Pancreas (tissue), 10 donors: ENCODE measurements at regions not wholly inside any gene's neighbourhood (a gene's known extent, or its start where the extent isn't known, plus 50 kb on each side); places are given as distances from the start of the nearest gene placed in this dataset.
A peak's percentile ranks its signal among the peaks of the same experiment; 100 is the strongest.

Experiments
- ATAC-seq, 4 donors: fragments of 200-7000 bp; cut with Tn5 transposase; one replicate each; pipeline versions ENCODE4 v1.8.0 to v1.9.1; 2020; ENCODE audit warnings: mild to moderate bottlenecking in 4 of 4, moderate library complexity in 4 of 4
- DNase-seq, 6 donors: peaks; one replicate each; pipeline ENCODE4 v3.0.0-alpha.2; 2020
- FAIRE-seq: peaks from 2 replicates; lab custom pipeline; 2012; peaks lifted over from hg19 to GRCh38; lab: Jason Lieb, UNC
- H3K27ac ChIP-seq, 4 donors: fragments of 200-600 bp; sonication (generic); 1 replicate in 3 of 4; 2 replicates in 1 of 4; pipeline versions ENCODE4 v1.5.0 to v1.8.0; 2020
- H3K27me3 ChIP-seq, 4 donors: fragments of 200-600 bp; one replicate each; pipeline ENCODE4 v1.8.0; 2021
- H3K36me3 ChIP-seq, 3 donors: fragments of 200-600 bp; sonication (generic) in 1 of 3; one replicate each; pipeline versions ENCODE4 v1.5.0 to v1.8.0; 2020 to 2021
- H3K4me1 ChIP-seq, 3 donors: fragments of 200-600 bp; one replicate each; pipeline ENCODE4 v1.8.0; 2021
- H3K4me3 ChIP-seq, 4 donors: fragments of 200-600 bp; sonication (generic) in 2 of 4; one replicate each; pipeline versions ENCODE4 v1.5.0 to v1.8.0; 2020 to 2021
- H3K9me3 ChIP-seq, 4 donors: fragments of 200-600 bp; one replicate each; pipeline ENCODE4 v1.8.0; 2021
- WGBS, 2 donors: extraction: QIAGEN DNeasy Blood & Tissue Kit; methylation state at CpG; one replicate each; pipeline ENCODE4 v1.1.7; 2013; 5-methylcytosine and 5-hydroxymethylcytosine counted together
- intact Hi-C, 3 donors: fragments of 100-400 bp; cut with DNase I; formaldehyde crosslinking; loops; one replicate each; pipeline versions ENCODE4 v1.11.1 to v1.14.2; 2022
- TF ChIP-seq, protein P1 (sequence below), 4 donors: fragments of 200-600 bp; sonication (generic) in 3 of 4; IDR thresholded peaks; one replicate each; pipeline versions ENCODE4 v1.5.0 to v1.8.0; 2021; ENCODE audit warnings: antibody characterized with exemption in 4 of 4
- donor health status: healthy with polysubstance abuse.
- donor health status: DM: no; HTN: no; CAD: no; lungs with moderate emphysema.
- donor health status: DM: no; HTN: no; CAD: no.
- donor health status: control.
- donor health status: control.
- donor health status: Bipolar disorder and iron deficiency.
- donor health status: DM: yes; HTN: yes; CAD: no.
- donor health status: DM: no; HTN: no; CAD: no.
- donor health status: DM: no; HTN: no; CAD: no.
- donor health status: DM: yes; HTN: yes; CAD: no.

DNA sequence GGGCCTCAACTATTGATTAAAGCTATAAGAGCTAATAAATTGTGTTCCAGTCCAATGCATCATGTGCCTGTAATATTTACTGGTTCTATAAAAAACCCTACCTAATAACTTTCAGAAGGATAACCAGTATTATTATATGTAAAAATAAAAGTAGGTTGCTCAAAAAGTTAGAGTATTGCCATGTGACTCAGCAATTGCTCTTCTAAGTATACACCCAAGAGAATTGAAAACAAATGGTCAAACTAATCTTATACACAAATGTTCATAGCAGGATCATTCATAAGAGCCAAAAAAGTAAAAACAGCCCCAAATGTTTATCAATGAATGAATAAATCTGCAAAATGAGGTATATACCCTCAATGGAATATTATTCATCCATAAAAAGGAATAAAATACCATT, 89.5 kb upstream of the TES start:
- Histone ChIP-seq H3K4me1 (no peaks in the 10 kb centered on the region), H3K36me3 (no peaks in the 10 kb centered on the region), H3K9me3 (no peaks in the 10 kb centered on the region), H3K27me3 (no peaks in the 10 kb centered on the region), H3K4me3 (no peak overlapping the region), H3K27ac (no peak overlapping the region)
- intact Hi-C loops, result no loop called here
- TF ChIP-seq, protein P1, sequence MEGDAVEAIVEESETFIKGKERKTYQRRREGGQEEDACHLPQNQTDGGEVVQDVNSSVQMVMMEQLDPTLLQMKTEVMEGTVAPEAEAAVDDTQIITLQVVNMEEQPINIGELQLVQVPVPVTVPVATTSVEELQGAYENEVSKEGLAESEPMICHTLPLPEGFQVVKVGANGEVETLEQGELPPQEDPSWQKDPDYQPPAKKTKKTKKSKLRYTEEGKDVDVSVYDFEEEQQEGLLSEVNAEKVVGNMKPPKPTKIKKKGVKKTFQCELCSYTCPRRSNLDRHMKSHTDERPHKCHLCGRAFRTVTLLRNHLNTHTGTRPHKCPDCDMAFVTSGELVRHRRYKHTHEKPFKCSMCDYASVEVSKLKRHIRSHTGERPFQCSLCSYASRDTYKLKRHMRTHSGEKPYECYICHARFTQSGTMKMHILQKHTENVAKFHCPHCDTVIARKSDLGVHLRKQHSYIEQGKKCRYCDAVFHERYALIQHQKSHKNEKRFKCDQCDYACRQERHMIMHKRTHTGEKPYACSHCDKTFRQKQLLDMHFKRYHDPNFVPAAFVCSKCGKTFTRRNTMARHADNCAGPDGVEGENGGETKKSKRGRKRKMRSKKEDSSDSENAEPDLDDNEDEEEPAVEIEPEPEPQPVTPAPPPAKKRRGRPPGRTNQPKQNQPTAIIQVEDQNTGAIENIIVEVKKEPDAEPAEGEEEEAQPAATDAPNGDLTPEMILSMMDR (IDR thresholded peaks at IDR 0.05), result no peak
- FAIRE-seq (no peak), DNase-seq (no peak), ATAC-seq (no peak)

DNA sequence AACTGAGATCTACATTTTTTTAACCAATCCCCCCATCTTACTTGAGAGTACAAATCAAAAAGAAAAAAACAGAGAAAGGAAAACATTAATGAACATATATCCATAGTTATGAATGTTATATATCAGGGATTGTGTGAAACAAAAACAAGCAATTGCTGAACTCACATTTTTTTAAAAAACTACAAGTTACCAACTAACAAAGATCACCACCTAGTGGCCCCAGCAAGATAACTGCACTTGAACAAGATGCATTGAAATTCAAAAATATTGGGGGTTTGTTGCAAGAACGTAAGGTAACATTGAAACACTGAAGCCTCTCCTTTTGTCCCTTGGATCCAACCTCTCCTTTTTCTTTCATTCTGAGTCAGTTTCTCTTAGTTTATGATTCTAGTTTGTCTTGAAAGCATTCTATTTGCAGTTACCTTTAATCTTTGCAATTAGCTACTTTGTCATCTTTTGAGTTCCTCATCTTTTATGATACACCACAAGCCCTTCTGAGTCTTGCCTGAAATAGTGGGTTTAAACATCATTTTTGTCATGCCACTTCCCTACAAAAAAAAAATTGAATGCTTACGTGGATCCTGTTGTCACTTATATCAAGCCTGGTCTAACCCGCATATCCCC, 87.3 kb upstream of the TES start:
- no peaks in the 10 kb centered on the region for H3K9me3 ChIP-seq
- DNase-seq (peak in 1 of 6 donors; percentile 7), FAIRE-seq (no peak), ATAC-seq (peak in 2 of 4 donors; percentile 46 to 47)
- H3K4me3 ChIP-seq, result no peak overlapping the region
- H3K27ac ChIP-seq, result no peak overlapping the region
- WGBS, 2 donors, result 45 to 52% methylated on average over 3 of the region's 3 CpGs
- H3K4me1 ChIP-seq, result no peaks in the 10 kb centered on the region
- no peaks in the 10 kb centered on the region for H3K27me3 ChIP-seq
- TF ChIP-seq, protein P1 (IDR thresholded peaks at IDR 0.05), result peak in 3 of 4 donors; percentile 17 to 56 (median 43)
- H3K36me3 ChIP-seq, result no peaks in the 10 kb centered on the region
- intact Hi-C loops, result no loop called here

DNA sequence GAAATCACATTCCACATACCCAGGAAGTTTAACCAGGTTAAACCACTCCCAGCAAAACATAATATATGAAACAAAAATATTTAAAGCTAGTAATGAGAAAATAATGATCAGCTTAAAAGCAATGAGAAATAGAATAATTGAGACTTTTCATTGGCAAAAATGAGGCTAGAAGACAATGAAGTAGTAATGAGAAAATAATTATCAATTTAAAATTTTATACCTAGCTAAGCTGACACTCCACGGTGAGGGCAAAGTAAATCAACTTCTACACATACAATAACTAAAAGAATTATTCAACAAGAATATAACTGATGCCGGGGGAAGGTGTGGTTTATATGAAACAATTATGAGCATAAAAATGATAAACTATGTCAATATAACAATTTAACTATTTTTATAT, 82.2 kb upstream of the TES start:
- Histone ChIP-seq H3K36me3 (no peaks in the 10 kb centered on the region), H3K4me3 (no peak overlapping the region), H3K27ac (no peak overlapping the region), H3K4me1 (no peaks in the 10 kb centered on the region), H3K9me3 (no peaks in the 10 kb centered on the region), H3K27me3 (no peaks in the 10 kb centered on the region)
- WGBS, 2 donors, result 92 to 95% methylated on average over 2 of the region's 2 CpGs
- TF ChIP-seq, protein P1 (IDR thresholded peaks at IDR 0.05), result no peak
- DNase-seq, result no peak
- no peak for FAIRE-seq
- intact Hi-C loops, result no loop called here
- ATAC-seq, result no peak

DNA sequence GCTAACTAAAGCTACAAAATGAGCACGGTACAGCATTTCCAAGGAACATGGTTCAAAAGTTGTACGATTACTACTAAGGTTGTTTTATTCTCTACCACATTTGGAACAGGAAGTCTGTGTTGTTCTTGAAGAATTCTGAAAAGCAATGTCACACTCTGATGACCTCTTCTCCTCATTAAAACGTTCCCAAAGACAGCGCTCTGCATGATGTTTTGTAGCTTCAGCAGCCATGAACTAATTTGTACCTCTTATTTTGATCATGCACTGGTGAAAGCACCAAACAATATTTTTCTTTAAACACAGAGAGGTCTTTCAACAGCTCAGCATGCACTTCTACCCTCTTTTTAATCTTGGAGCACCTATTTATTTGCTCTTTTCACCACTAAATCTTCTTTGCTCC, 75.0 kb upstream of the TES start:
- 74 to 78% methylated on average over 4 of the region's 4 CpGs for WGBS, 2 donors
- intact Hi-C loops, result no loop called here
- no peak overlapping the region for H3K27ac ChIP-seq
- ATAC-seq, result no peak
- DNase-seq, result no peak
- TF ChIP-seq, protein P1 (IDR thresholded peaks at IDR 0.05), result no peak
- no peaks in the 10 kb centered on the region for H3K36me3 ChIP-seq
- no peak for FAIRE-seq
- no peaks in the 10 kb centered on the region for H3K27me3 ChIP-seq
- no peak overlapping the region for H3K4me3 ChIP-seq
- no peaks in the 10 kb centered on the region for H3K9me3 ChIP-seq
- no peaks in the 10 kb centered on the region for H3K4me1 ChIP-seq

DNA sequence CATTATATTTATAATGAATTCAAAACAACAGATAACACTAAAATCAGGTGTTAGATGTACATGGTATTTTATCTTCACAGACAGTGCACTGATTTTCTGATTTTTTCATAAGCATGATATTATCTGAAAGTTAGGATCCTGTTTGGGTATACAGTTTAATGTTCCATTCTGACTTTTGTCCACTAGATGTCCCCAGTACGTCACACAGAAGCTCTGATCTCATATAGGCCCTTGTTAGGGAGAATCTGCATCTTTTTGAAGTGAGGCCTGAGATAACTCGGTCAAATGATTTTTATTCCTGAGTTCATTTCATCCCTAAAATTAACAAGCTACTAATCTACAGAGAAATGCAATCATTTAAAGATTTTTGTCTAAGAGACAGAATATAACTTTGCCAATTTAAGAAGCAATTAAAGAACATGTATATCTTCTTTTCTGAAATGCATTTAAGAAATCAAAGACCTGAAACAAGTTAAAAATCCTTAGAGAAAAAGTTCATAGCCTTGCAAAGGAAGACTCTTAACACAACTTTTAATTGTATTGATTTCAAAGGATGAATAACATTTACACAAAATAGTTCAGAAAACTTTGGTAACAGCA, 72.0 kb upstream of the TES start:
- intact Hi-C loops, result no loop called here

More for the DNA sequence above, 72.0 kb upstream of the TES start:
- WGBS, 2 donors, result 6% methylated on average over 2 of the region's 2 CpGs
- DNase-seq (no peak), ATAC-seq (peak in 3 of 4 donors; percentile 85 to 93 (median 89)), FAIRE-seq (peak; percentile 96)
- no peaks in the 10 kb centered on the region for H3K9me3 ChIP-seq
- TF ChIP-seq, protein P1 (IDR thresholded peaks at IDR 0.05), result peak; percentile 37 to 66 (median 56)
- no peaks in the 10 kb centered on the region for H3K36me3 ChIP-seq
- no peak overlapping the region for H3K4me3 ChIP-seq
- H3K27me3 ChIP-seq, result no peaks in the 10 kb centered on the region
- H3K4me1 ChIP-seq, result no peaks in the 10 kb centered on the region
- H3K27ac ChIP-seq, result no peak overlapping the region
